Activated CD8-positive, alpha-beta memory T cell treated with anti-CD3 and anti-CD28 coated beads for 1 hour (primary cell): ENCODE measurements at regions not wholly inside any gene's neighbourhood (a gene's known extent, or its start where the extent isn't known, plus 50 kb on each side); places are given as distances from the start of the nearest gene placed in this dataset.

Source experiments
- DNase-seq, 2 donors: peaks; one replicate each; pipeline ENCODE4 v3.0.0-alpha.2; 2020; ENCODE audit warnings: low read depth in 1 of 2; ENCODE audit errors: extremely low read depth in 1 of 2

DNA sequence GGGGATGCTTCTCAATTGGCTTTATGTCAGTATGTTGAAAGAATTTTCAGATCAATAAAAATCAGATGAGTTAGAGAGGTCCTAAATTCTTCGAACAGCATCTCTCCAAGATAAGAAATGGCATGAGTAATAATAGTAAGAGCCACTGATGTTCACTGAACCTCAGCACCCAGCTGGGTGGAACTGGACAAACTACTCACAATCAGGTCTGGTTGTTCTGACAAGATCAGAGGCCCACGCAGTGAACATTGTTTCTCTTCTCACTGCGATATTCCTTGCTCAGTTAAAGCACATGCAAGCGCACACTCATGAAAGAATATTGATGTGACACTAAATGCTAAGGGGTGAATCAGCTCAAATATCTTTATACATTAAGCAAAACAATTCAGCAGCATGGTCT lies 351.0 kb upstream of the AMELY start:
- DNase-seq, result no peak

DNA sequence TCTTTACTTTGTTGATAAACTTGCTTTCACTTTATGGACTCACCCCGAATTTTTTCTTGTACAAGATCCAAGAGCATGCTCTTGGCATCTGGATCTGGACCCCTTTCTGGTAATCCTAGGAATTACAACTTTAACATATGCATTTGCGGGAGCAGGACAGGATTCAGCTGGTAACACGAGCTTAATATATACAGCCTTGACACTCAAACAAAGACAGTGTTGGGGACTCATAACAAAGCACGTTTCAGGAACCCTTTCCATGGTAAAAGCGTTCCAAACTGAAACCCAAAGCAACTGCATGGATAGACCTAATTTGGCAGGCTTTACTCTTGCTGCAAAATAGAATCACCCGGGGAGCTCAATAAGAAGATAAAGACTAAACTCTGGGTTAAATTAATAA lies 349.7 kb upstream of the AMELY start:
- DNase-seq, result no peak

DNA sequence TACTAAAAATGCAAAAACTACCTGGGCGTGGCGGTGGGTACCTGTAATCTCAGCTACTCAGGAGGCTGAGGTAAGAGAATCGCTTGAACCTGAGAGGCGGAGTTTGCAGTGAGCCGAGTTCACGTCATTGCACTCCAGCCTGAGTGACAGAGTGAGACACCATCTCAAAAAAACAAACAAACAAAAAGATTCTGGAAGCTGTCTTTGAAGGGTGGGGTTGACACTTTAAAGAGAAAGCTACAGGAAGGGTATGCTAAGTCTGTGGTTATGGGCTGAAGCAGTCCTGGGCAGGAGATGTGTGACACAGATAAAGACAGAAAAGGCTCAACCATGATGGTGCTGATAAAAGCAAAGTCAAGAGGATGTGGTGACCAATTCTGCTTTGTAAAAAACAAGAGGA lies 328.5 kb upstream of the AMELY start:
- peak in 1 of 2 donors; percentile 18 for DNase-seq

DNA sequence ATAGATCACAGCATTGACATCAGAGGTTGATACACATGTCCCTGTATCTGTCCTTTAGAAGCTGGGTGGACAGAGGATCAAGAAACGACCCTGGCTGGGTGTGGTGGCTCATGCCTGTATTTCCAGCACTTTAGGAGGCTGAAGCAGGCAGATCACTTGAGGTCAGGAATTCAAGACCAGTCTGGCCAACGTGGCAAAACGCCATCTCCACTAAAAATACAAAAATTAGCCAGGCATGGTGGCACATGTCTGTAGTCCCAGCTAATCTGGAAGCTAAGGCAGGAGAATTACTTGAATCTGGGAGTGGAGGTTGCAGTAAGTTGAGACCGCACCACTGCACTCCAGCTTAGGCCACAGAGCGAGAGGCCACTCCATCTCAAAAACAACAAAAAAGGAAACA lies 300.4 kb upstream of the AMELY start:
- DNase-seq, result no peak

DNA sequence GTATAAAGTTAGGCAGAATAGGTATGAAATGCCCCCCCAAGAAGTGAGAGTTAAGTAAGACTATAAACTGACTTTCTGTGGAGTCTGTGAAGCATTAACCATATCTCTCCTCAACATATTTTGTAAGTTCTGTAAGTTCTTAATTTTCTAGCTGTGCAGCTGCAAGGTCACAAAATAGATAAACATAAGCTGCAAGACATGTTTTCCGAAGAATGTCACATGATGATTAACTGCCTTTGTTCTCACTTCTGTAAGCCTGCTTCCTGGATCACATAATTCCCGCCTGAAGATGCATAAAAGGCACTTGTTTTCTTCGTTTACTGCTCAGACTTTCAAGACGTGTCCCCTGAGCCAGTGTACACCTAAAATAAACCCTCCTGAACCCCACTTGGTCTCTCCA lies 292.9 kb upstream of the AMELY start:
- no peak for DNase-seq

DNA sequence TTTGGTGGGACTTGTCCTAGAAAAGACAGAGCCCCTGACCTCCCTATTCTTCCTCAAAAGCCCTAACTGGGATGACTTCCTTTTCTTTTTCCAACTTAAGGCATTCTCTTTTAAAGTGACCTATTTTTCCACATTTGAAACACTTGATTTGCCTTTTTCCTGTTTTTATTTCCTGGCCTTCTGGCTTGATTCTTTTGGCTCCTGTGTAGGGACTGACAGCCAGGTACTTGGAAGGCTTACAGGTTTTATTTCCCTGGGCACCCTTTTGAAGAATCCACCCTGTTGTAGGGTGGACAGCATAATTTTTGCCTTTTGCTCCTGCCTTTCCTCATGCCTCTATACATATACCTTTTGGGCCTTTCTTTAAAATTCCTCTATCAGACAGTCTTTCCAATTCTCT lies 271.0 kb upstream of the AMELY start:
- no peak for DNase-seq

DNA sequence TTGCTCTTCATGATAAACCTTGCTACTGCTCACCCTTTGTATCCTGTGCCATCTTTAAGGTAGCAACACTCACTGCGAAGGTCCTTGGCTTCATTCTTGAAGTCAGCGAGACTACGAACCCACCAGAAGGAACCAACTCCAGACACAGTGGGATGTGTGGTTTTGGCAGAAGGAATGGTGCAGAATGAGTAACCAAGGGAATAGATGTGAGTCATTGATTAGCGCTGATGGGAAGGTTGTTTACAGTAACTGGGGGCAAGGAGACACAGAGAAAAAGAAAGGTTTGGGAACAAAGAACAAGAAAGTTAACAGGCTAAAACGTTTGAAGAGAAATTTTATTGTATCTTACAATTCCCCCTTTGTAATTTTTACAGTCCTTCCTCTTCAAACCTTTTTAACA lies 266.1 kb upstream of the AMELY start:
- DNase-seq, result no peak

DNA sequence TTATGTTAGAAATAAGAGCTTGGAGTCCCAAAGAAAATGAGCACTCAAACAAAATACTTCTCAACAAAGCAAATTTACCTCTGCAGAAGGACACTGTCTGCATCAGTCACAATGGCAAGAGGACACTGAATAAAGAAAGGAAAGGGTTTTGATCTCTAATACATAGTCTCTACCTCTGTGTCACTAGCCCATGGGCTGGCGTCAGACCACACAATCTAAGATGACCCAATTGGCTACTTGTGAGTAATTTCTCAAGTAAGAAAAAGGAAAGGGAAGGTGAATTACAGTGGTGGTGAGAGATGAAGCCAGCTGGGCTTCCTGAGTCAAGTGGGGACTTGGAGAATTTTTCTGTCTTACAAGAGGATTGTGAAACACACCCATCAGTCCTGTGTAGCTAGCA lies 257.9 kb upstream of the AMELY start:
- no peak for DNase-seq

DNA sequence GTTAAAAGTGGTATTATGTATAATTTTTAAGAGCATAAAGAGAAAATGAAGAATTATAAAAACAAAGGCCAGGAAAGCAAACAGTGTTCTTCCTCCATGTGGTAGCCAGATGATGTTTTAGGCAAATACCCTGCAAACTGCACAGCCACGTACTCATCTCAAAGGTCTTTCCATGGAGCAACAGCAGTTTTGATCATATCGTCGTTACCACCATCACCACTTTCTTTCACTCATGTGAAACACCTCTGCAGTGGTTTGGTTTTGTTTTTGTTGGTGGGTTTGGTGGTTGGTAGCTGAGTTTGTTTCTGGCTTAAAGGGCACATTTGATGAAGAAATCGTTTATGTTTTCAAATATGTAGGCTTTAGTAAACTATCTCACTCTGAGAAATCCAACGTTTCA lies 229.9 kb upstream of the AMELY start:
- DNase-seq, result no peak
